ENCODE measurements at regions not wholly inside any gene's neighbourhood (a gene's known extent, or its start where the extent isn't known, plus 50 kb on each side); places are given as distances from the start of the nearest gene placed in this dataset.
"Not testable (repeated sequence)": the region's sequence is repeated elsewhere in the genome, so short reads cannot be mapped to it uniquely, and the experiment has no call there.

DNA sequence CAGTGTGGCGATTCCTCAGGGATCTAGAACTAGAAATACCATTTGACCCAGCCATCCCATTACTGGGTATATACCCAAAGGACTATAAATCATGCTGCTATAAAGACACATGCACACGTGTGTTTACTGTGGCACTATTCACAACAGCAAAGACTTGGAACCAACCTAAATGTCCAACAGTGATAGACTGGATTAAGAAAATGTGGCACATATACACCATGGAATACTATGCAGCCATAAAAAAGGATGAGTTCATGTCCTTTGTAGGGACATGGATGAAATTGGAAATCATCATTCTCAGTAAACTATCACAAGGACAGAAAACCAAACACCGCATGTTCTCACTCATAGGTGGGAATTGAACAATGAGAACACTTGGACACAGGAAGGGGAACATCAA is 107.9 kb upstream of the TSPAN8 start:
- H3K4me1 Mint-ChIP-seq; H3K9me3 Mint-ChIP-seq (ENCODE audit: low read depth); ATAC-seq; H3K27ac Mint-ChIP-seq; intact Hi-C loops (cut with DNase I, micrococcal nuclease); DNase-seq; POLR2A ChIA-PET; H3K4me3 Mint-ChIP-seq; H3K36me3 Mint-ChIP-seq (ENCODE audit: low read depth); CTCF ChIA-PET; H3K27me3 Mint-ChIP-seq: not testable (repeated sequence)

DNA sequence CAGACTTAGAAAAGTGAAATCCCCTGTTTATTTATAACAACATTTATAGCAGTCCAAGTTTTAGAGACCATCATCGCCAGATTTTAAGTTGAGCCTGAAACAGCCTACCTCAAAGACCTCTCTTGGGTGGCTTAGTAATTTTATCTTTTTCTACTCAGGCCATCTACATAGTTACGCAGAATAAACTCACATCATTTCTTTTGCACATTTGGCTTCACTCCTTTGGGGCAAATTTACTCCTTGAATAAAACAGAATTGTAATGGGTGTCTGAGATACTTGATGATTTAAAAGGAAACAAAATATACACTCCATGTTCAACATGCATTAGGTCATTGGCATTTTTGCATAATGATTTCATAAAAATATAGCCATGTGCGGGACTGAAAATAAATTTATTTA is 104.7 kb upstream of the TSPAN8 start:
- intact Hi-C loops (cut with DNase I, micrococcal nuclease), result no loop called here
- no peak overlapping the region for H3K27ac Mint-ChIP-seq
- H3K27me3 Mint-ChIP-seq, result no peaks in the 10 kb centered on the region
- no peaks in the 10 kb centered on the region for H3K36me3 Mint-ChIP-seq (ENCODE audit: low read depth)
- DNase-seq, result no peak
- no peaks in the 10 kb centered on the region for H3K4me1 Mint-ChIP-seq
- no peak overlapping the region for H3K4me3 Mint-ChIP-seq
- POLR2A ChIA-PET, result no interaction called here
- no peak for ATAC-seq
- CTCF ChIA-PET, result no interaction called here
- H3K9me3 Mint-ChIP-seq (ENCODE audit: low read depth), result no peaks in the 10 kb centered on the region

DNA sequence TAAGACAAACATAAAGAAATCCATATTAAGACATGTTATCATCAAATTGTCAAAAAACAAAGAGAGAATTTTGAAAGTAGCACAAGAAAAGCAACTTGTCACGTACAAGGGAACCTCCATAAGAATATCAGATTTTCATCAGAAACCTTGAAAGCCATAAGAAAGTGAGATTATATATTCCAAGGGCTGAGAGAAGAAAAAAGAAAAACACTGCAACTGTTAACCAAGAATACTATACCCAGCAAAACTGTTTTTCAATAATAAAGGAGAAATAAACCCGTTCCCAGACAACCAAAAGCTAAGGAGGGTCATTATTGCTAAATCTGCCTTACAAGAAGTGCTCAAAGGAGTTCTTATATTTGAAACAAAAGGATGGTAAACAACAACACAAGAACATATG is 94.7 kb upstream of the TSPAN8 start:
- H3K4me3 Mint-ChIP-seq, result no peak overlapping the region
- no peaks in the 10 kb centered on the region for H3K4me1 Mint-ChIP-seq
- DNase-seq (no peak), ATAC-seq (no peak)
- H3K36me3 Mint-ChIP-seq (ENCODE audit: low read depth), result no peaks in the 10 kb centered on the region
- intact Hi-C loops (cut with DNase I, micrococcal nuclease), result no loop called here
- H3K27me3 Mint-ChIP-seq, result no peaks in the 10 kb centered on the region
- H3K9me3 Mint-ChIP-seq (ENCODE audit: low read depth), result peaks cover 18% of the 10 kb centered on the region
- ChIA-PET CTCF (interaction anchor here (0.6 kb wide), 1 partner anchor 24 kb away, joined by 3 read pairs; no protein-coding TSS in a partner anchor), POLR2A (no interaction called here)
- no peak overlapping the region for H3K27ac Mint-ChIP-seq

DNA sequence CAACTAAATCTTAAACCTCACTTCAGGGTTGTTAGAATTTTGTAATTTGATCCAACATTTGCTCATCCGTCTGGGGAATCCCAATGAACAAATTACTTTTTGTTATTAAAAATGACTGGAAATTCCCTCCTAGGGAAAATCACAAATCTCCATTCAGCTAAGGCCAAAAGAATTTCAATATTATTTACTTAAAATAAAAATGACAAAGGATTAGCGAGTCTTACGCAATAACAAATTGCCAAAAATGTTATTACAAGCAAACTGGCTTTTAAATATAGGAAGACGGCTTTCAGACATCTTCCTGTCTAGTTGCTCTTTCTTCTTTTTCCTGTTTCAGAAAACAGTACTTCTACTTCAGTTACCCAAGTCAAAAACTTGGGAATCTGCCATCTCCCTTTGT is 92.4 kb upstream of the TSPAN8 start:
- DNase-seq (no peak), ATAC-seq (no peak)
- Mint-ChIP-seq H3K4me1 (no peaks in the 10 kb centered on the region), H3K27me3 (no peaks in the 10 kb centered on the region), H3K9me3 (ENCODE audit: low read depth) (peaks cover 20% of the 10 kb centered on the region), H3K4me3 (no peak overlapping the region), H3K27ac (no peak overlapping the region), H3K36me3 (ENCODE audit: low read depth) (no peaks in the 10 kb centered on the region)
- ChIA-PET POLR2A (no interaction called here), CTCF (no interaction called here)
- intact Hi-C loops (cut with DNase I, micrococcal nuclease), result no loop called here

DNA sequence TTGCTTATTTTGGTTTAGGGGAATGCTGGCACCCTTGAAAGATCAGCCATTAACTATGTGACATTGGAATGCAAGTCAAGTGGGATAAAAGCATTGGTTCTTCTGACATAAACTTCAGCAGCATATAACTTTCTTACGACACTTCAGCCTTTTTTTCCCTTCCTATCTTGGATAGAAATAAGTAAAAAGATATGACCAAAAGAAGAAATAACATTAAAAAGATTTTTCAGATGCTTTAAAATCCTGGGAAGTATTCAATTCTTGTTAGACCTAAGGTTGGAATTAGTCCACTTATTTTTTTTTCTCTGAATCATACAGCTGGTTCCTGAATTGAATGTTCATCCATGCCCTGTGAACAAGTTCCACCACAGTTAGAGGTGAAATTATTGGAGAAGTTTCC is 85.6 kb upstream of the TSPAN8 start:
- Mint-ChIP-seq H3K27me3 (no peaks in the 10 kb centered on the region), H3K4me3 (no peak overlapping the region), H3K4me1 (no peaks in the 10 kb centered on the region), H3K36me3 (ENCODE audit: low read depth) (no peaks in the 10 kb centered on the region), H3K27ac (no peak overlapping the region), H3K9me3 (ENCODE audit: low read depth) (peaks cover 4% of the 10 kb centered on the region)
- POLR2A ChIA-PET, result no interaction called here
- ATAC-seq (no peak), DNase-seq (no peak)
- CTCF ChIA-PET, result no interaction called here
- intact Hi-C loops (cut with DNase I, micrococcal nuclease), result no loop called here

DNA sequence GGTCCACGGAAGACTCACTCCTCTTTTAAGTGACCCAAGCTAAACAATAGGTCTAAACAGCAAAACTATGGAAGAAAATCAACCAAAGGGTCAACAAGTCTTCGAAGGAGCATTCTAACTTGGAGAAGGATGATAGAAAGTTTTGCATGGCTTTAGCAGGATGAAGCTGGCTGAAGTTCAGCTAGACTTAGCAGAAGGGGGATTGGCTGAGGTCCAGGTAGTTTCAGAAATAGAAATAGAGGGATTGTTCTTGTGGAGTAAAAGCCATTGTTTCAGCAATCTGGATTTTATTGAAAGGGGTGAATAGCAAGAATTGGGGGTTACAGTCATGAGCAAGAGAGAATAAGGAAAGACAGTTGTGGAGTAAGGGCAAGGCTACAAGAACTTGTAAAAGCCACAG is 84.7 kb upstream of the TSPAN8 start:
- intact Hi-C loops (cut with DNase I, micrococcal nuclease), result no loop called here
- no peaks in the 10 kb centered on the region for H3K27me3 Mint-ChIP-seq

DNA sequence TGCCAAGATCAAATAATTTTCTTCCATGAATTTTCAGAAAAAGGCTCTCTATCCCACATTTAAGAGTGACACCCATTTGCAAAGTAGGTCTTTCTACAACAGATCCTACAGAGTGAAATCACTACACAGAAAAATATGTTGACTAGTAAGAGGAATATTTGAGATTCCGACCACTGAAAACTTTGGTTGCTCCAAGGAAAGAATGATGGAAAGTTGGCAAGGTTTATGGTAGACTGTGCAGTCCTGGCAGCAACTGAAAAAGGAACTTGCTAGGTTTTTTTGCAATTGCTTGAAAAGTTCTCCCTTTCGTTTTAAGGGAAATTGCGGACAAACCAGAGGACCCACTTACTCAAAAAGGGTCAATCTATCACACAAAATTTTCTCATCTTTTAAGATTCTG is 83.1 kb upstream of the TSPAN8 start:
- no peaks in the 10 kb centered on the region for H3K4me1 Mint-ChIP-seq
- no peak overlapping the region for H3K4me3 Mint-ChIP-seq
- no peaks in the 10 kb centered on the region for H3K27me3 Mint-ChIP-seq
- H3K36me3 Mint-ChIP-seq (ENCODE audit: low read depth), result no peaks in the 10 kb centered on the region
- DNase-seq (no peak), ATAC-seq (no peak)
- ChIA-PET POLR2A (no interaction called here), CTCF (interaction anchor here (0.6 kb wide), 1 partner anchor 1403 kb away, joined by 6 read pairs; no protein-coding TSS in a partner anchor)
- peaks cover 2% of the 10 kb centered on the region for H3K9me3 Mint-ChIP-seq (ENCODE audit: low read depth)
- intact Hi-C loops (cut with DNase I, micrococcal nuclease), result no loop called here
- H3K27ac Mint-ChIP-seq, result no peak overlapping the region

More for the DNA sequence above, 84.7 kb upstream of the TSPAN8 start:
- Mint-ChIP-seq H3K4me3 (no peak overlapping the region), H3K36me3 (ENCODE audit: low read depth) (no peaks in the 10 kb centered on the region), H3K9me3 (ENCODE audit: low read depth) (peaks cover 4% of the 10 kb centered on the region), H3K4me1 (no peaks in the 10 kb centered on the region), H3K27ac (no peak overlapping the region)
- CTCF ChIA-PET, result no interaction called here
- DNase-seq (no peak), ATAC-seq (no peak)
- POLR2A ChIA-PET, result no interaction called here

DNA sequence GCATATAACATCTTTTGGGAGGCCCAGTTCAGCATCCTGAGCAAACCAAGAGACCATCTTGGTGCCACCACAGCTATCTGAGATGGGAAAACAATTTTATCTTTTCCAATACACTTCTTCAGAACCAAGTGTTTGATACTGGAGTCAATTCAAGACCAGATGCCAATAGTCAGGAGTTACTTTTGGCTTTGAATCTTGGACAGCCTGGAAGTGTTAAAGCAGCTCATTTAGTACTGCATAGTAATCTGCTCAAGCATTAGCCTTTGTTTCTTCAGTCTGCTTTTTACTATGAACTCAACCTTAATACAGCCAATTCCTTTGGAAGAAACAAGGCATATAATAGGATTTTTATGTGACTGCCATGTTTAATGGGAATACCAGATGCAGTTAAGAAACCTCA is 81.9 kb upstream of the TSPAN8 start:
- POLR2A ChIA-PET, result no interaction called here
- Mint-ChIP-seq H3K9me3 (ENCODE audit: low read depth) (peaks cover 2% of the 10 kb centered on the region), H3K27ac (no peak overlapping the region), H3K4me3 (no peak overlapping the region), H3K4me1 (no peaks in the 10 kb centered on the region), H3K36me3 (ENCODE audit: low read depth) (no peaks in the 10 kb centered on the region), H3K27me3 (no peaks in the 10 kb centered on the region)
- no peak for DNase-seq
- CTCF ChIA-PET, result no interaction called here
- ATAC-seq, result no peak
- intact Hi-C loops (cut with DNase I, micrococcal nuclease), result no loop called here

DNA sequence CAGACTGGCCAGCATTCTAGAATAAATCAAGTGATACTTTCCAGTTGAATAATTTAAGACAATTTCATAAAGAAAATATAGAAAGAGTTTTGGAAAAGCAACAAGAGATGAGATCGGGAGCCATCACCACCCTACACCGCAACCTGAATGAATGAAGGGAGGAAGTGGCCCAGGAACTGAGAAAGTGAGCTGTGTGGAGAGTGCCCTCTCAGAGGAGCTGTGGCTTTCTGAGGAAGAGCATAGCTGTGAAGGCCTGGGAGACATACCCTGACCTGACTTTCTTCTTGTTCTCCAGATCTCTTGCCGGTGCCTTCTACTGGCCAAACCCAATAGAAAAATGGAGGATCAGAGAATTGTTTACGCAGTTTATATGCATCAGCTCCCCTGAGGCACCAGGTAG is 79.3 kb upstream of the TSPAN8 start:
- no peak for DNase-seq
- Mint-ChIP-seq H3K4me1 (no peaks in the 10 kb centered on the region), H3K9me3 (ENCODE audit: low read depth) (peaks cover 2% of the 10 kb centered on the region), H3K27ac (no peak overlapping the region), H3K4me3 (no peak overlapping the region), H3K36me3 (ENCODE audit: low read depth) (no peaks in the 10 kb centered on the region), H3K27me3 (no peaks in the 10 kb centered on the region)
- ChIA-PET CTCF (interaction anchor here (0.6 kb wide), 1 partner anchor 11 kb away, joined by 4 read pairs; no protein-coding TSS in a partner anchor), POLR2A (interaction anchor here (0.5 kb wide), 1 partner anchor 462 kb away, joined by 9 read pairs; no protein-coding TSS in a partner anchor)
- no peak for ATAC-seq
- intact Hi-C loops (cut with DNase I, micrococcal nuclease), result no loop called here

DNA sequence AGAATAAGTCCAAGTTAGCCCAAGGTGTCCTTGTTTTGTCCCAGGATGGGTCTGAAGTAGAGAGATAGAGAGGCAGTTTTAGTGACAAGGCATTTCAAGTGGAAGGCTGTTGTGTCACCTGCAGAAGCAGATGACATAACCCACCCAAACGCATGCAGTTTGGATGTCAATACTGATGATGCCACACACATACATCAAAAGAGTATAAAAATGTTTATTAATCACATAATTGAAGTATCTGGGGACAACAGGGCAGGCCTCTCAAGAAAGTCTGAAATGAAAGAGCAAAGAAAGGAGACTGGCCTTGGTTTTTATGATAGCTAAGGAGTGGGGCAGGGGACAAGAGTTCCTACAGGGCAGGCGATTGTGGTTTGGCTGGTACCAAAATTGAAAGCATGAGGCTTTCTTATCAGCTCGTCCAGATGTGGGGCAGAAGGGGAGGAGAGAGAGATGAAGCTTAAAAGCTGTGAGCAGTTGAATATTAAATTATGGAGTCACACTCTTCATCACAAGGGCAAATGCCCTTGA is 78.4 kb upstream of the TSPAN8 start:
- H3K4me1 Mint-ChIP-seq, result no peaks in the 10 kb centered on the region

DNA sequence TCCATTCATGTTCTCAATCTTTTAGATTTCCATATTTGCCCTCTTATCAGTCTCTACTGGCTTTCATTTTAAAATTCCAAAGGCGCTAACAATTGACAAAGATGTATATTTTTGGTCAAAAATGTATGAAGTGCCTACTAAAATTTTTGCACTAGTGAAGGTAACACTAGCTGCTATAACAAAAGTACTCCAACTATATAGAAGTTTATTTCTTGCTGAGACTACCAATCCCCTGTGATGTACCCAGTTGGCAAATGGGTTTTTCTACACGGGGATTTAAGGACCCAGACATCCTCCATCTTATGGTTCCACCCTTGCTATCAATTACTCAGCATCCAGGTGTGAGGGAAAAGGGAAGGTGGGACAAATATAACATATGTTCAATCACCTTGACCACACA is 75.3 kb upstream of the TSPAN8 start:
- no peaks in the 10 kb centered on the region for H3K4me1 Mint-ChIP-seq
- no peaks in the 10 kb centered on the region for H3K27me3 Mint-ChIP-seq
- no peak for DNase-seq
- H3K27ac Mint-ChIP-seq, result no peak overlapping the region
- no peaks in the 10 kb centered on the region for H3K36me3 Mint-ChIP-seq (ENCODE audit: low read depth)
- no peak overlapping the region for H3K4me3 Mint-ChIP-seq
- ChIA-PET CTCF (no interaction called here), POLR2A (interaction anchor here (0.5 to 0.7 kb wide), 2 partner anchors 14 kb away, joined by 3 read pairs; no protein-coding TSS in a partner anchor)
- intact Hi-C loops (cut with DNase I, micrococcal nuclease), result no loop called here
- no peaks in the 10 kb centered on the region for H3K9me3 Mint-ChIP-seq (ENCODE audit: low read depth)
- no peak for ATAC-seq

More for the DNA sequence above, 78.4 kb upstream of the TSPAN8 start:
- H3K9me3 Mint-ChIP-seq (ENCODE audit: low read depth), result peaks cover 2% of the 10 kb centered on the region
- no peak overlapping the region for H3K4me3 Mint-ChIP-seq
- ChIA-PET POLR2A (no interaction called here), CTCF (no interaction called here)
- H3K36me3 Mint-ChIP-seq (ENCODE audit: low read depth), result no peaks in the 10 kb centered on the region
- no peaks in the 10 kb centered on the region for H3K27me3 Mint-ChIP-seq
- intact Hi-C loops (cut with DNase I, micrococcal nuclease), result no loop called here
- ATAC-seq (no peak), DNase-seq (no peak)
- H3K27ac Mint-ChIP-seq, result no peak overlapping the region

DNA sequence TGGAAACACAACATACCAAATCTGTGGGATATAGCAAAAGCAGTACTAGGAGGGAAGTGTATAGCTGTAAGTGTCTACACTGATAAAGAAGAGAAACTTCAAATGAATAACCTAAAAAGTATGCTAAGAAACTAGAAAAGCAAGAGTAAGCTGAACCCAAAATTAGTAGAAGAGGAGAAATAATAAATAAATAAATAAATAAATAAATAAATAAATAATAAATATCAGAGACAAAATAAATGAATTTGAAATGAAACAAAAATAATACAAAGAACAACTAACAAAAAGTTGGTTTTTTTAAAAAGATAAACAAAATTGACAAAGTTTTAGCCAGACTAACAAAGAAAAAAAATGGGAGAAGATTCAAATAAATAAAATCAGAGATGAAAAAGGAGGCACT is 72.7 kb upstream of the TSPAN8 start:
- intact Hi-C loops (cut with DNase I, micrococcal nuclease), result no loop called here
- ATAC-seq (no peak), DNase-seq (no peak)
- no peaks in the 10 kb centered on the region for H3K4me1 Mint-ChIP-seq
- H3K4me3 Mint-ChIP-seq, result no peak overlapping the region
- CTCF ChIA-PET, result no interaction called here
- POLR2A ChIA-PET, result no interaction called here
- no peaks in the 10 kb centered on the region for H3K36me3 Mint-ChIP-seq (ENCODE audit: low read depth)
- no peaks in the 10 kb centered on the region for H3K9me3 Mint-ChIP-seq (ENCODE audit: low read depth)
- H3K27ac Mint-ChIP-seq, result no peak overlapping the region
- H3K27me3 Mint-ChIP-seq, result no peaks in the 10 kb centered on the region

DNA sequence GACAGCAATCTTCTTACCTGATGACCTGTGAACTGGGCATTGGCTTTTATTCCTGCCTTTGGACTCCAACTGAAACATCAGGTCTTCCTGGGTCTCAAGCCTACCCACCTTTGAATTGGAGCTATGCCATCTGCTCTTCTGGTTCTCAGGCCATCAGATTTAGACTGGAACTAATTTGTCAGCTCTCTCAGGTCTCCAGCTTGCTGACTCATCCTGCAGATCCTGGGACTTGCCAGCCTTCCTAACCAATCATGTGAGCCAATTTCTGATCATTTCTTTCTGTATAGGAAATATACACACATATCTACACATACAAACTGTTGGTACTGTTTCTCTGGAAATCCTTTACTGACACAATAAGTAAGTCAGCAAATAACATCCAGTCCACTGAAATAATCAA is 65.3 kb upstream of the TSPAN8 start:
- no peak overlapping the region for H3K4me3 Mint-ChIP-seq
- H3K36me3 Mint-ChIP-seq (ENCODE audit: low read depth), result no peaks in the 10 kb centered on the region
- no peak for ATAC-seq
- no peak for DNase-seq
- no peaks in the 10 kb centered on the region for H3K27me3 Mint-ChIP-seq
- no peak overlapping the region for H3K27ac Mint-ChIP-seq
- no peaks in the 10 kb centered on the region for H3K9me3 Mint-ChIP-seq (ENCODE audit: low read depth)
- H3K4me1 Mint-ChIP-seq, result no peaks in the 10 kb centered on the region
- CTCF ChIA-PET, result no interaction called here
- intact Hi-C loops (cut with DNase I, micrococcal nuclease), result no loop called here
- POLR2A ChIA-PET, result no interaction called here
